ENCODE measurements at regions not wholly inside any gene's neighbourhood (a gene's known extent, or its start where the extent isn't known, plus 50 kb on each side); places are given as distances from the start of the nearest gene placed in this dataset.

DNA sequence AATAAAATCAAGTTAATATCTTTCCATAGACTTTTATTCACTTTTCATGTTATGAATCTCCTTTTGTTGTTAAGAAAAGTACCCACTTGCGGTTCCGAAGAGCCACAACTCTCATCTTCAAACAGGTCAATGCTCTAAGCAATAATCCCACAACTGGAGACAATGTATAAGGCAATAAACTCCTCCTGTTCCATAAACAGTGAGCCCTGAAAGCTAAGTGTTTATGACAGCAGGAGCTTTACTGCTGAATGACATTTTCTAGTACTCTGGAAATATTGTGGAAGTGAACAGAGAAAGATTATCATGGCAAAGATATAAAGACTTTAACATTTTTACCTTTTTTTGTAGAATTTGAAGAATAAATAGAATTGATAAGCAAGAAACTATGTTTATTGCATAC lies 213.5 kb upstream of the MBL2 start:
- Mint-ChIP-seq H3K36me3 (ENCODE audit: unreplicated experiment) (no peaks in the 10 kb centered on the region), H3K27me3 (ENCODE audit: unreplicated experiment) (no peaks in the 10 kb centered on the region), H3K27ac (ENCODE audit: unreplicated experiment) (no peak overlapping the region), H3K9me3 (ENCODE audit: unreplicated experiment) (no peaks in the 10 kb centered on the region), H3K4me1 (ENCODE audit: low read depth, unreplicated experiment) (no peaks in the 10 kb centered on the region), H3K4me3 (ENCODE audit: unreplicated experiment) (no peak overlapping the region)
- DNase-seq: no peak
- TF ChIP-seq, protein P1, sequence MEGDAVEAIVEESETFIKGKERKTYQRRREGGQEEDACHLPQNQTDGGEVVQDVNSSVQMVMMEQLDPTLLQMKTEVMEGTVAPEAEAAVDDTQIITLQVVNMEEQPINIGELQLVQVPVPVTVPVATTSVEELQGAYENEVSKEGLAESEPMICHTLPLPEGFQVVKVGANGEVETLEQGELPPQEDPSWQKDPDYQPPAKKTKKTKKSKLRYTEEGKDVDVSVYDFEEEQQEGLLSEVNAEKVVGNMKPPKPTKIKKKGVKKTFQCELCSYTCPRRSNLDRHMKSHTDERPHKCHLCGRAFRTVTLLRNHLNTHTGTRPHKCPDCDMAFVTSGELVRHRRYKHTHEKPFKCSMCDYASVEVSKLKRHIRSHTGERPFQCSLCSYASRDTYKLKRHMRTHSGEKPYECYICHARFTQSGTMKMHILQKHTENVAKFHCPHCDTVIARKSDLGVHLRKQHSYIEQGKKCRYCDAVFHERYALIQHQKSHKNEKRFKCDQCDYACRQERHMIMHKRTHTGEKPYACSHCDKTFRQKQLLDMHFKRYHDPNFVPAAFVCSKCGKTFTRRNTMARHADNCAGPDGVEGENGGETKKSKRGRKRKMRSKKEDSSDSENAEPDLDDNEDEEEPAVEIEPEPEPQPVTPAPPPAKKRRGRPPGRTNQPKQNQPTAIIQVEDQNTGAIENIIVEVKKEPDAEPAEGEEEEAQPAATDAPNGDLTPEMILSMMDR (IDR thresholded peaks at IDR 0.05; ENCODE audit: partially characterized antibody, unreplicated experiment): no peak

DNA sequence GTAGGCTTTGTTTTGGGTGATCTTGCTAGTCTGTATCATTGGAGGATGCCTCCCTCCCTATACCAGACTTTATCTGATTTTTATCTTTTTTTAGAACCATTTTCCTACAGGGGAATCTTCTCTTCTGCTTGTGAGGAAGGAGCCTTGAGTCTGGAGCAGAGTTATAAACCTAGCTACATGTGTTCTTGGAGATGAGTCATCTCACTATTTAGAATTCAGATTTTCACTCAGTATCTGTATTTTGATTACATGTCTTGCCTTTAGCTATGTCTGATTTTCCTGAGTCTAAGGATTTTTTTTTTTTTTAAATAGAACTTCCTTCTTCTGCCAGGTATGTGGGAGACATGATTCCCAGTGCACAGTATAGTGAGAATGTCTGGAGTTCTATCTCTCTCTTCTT lies 211.6 kb upstream of the MBL2 start:
- H3K36me3 Mint-ChIP-seq (ENCODE audit: unreplicated experiment): no peaks in the 10 kb centered on the region
- no peak overlapping the region for H3K4me3 Mint-ChIP-seq (ENCODE audit: unreplicated experiment)
- no peaks in the 10 kb centered on the region for H3K9me3 Mint-ChIP-seq (ENCODE audit: unreplicated experiment)
- TF ChIP-seq, protein P1 (IDR thresholded peaks at IDR 0.05; ENCODE audit: partially characterized antibody, unreplicated experiment): no peak
- DNase-seq: no peak
- H3K27me3 Mint-ChIP-seq (ENCODE audit: unreplicated experiment): no peaks in the 10 kb centered on the region
- no peaks in the 10 kb centered on the region for H3K4me1 Mint-ChIP-seq (ENCODE audit: low read depth, unreplicated experiment)
- no peak overlapping the region for H3K27ac Mint-ChIP-seq (ENCODE audit: unreplicated experiment)

DNA sequence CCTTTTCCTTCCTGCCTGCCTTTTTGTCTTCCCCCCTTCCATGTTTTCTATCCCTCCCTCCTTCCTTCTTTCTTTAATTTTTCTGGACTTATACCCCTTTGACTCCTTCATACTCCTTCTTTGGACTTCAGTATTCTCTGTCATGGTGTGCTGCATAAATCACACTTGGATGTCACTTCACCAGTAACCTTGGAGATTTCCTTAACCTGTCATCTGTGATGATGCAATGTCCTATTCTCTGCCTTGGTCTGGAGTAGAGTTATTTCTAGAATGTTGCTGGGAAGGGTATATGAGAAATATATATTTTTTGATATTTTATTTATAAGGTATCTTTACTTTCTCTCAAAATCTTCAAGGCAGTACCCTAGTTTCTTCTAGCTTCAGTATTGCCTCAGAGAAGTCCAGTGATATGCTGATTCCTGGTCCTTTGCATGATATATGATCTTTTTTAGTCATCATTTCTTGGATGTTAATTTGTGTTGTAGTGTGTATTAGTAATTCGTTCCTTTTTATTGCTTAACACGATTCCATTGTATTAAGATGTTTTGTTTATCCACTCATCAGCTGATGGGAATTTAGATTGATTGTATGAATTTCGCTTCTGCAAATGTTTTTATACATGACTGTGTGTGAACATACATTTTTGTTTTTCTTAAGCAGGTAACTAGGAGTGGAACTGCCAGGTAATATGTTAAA lies 206.9 kb upstream of the MBL2 start:
- Mint-ChIP-seq H3K4me1 (ENCODE audit: low read depth, unreplicated experiment) (no peaks in the 10 kb centered on the region), H3K4me3 (ENCODE audit: unreplicated experiment) (no peak overlapping the region), H3K9me3 (ENCODE audit: unreplicated experiment) (no peaks in the 10 kb centered on the region), H3K36me3 (ENCODE audit: unreplicated experiment) (no peaks in the 10 kb centered on the region), H3K27ac (ENCODE audit: unreplicated experiment) (no peak overlapping the region), H3K27me3 (ENCODE audit: unreplicated experiment) (no peaks in the 10 kb centered on the region)
- no peak for DNase-seq
- TF ChIP-seq, protein P1 (IDR thresholded peaks at IDR 0.05; ENCODE audit: partially characterized antibody, unreplicated experiment): no peak

DNA sequence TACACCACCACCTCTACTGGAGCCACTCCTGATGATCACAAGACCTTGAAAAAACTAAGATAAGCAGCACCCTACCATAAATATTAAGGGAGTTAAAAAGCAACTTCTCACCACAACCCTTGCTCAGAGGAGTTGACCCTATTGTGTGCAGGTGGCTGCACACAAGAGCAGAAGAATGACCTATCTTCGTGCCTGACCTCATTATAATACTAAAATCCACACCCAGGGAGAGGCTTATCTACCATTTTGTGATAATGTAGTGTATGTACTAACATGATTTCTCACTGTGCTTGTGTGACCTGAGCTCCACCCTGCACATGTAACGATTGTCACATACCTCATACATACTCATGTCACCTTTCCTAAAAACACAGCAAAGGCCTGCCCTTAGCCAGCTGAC lies 205.0 kb upstream of the MBL2 start:
- DNase-seq: no peak

More for the DNA sequence above, 205.0 kb upstream of the MBL2 start:
- Mint-ChIP-seq H3K4me1 (ENCODE audit: low read depth, unreplicated experiment) (no peaks in the 10 kb centered on the region), H3K27ac (ENCODE audit: unreplicated experiment) (no peak overlapping the region), H3K9me3 (ENCODE audit: unreplicated experiment) (no peaks in the 10 kb centered on the region), H3K4me3 (ENCODE audit: unreplicated experiment) (no peak overlapping the region), H3K36me3 (ENCODE audit: unreplicated experiment) (no peaks in the 10 kb centered on the region), H3K27me3 (ENCODE audit: unreplicated experiment) (no peaks in the 10 kb centered on the region)
- TF ChIP-seq, protein P1 (IDR thresholded peaks at IDR 0.05; ENCODE audit: partially characterized antibody, unreplicated experiment): no peak
